Stimulated activated CD4-positive, alpha-beta T cell treated with anti-CD3 and anti-CD28 coated beads, Interleukin-15, amount 100 ng/mL, for 1 hour (primary cell): ENCODE measurements at regions not wholly inside any gene's neighbourhood (a gene's known extent, or its start where the extent isn't known, plus 50 kb on each side); places are given as distances from the start of the nearest gene placed in this dataset.

Experiments
- DNase-seq, 2 donors: peaks; one replicate each; pipeline ENCODE4 v3.0.0-alpha.2; 2020; ENCODE audit warnings: low read depth in 1 of 2, low spot score in 1 of 2

DNA sequence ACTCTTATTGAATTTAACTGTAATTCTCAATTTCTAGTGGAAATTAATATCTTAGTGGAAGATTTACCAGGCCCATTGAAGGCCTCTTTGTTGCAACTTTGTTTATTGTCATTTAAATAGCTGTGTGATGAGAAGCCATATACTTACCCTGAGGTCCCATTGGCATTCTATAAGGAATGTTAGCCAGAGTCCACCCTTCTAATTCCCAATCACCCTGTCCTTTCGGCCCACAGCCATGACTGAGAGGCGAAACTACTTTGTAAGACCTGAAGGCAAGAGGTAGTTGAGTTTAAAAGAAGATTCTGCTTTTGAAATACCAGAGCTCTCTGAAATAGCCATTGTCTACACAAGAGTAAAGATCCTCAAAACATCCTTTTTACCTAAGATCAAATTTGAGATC, 290.5 kb upstream of the RARB start:
- no peak for DNase-seq

DNA sequence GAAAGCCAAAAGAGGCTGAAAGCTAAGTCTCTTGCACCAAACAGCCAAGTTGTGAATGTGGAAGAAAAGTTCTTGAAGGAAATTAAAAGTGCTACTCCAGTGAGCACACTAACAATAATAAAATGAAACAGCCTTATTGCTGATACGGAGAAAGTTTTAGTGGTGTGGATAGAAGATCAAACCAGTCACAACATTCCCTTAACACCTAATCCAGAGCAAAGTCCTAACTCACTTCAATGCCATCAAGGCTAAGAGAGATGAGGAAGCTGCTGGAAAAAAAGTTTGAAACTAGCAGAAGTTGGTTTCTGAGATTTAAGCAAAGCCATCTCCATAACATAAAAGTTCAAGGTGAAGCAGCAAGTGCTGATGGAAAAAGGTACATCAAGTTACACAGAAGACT, 288.8 kb upstream of the RARB start:
- no peak for DNase-seq

DNA sequence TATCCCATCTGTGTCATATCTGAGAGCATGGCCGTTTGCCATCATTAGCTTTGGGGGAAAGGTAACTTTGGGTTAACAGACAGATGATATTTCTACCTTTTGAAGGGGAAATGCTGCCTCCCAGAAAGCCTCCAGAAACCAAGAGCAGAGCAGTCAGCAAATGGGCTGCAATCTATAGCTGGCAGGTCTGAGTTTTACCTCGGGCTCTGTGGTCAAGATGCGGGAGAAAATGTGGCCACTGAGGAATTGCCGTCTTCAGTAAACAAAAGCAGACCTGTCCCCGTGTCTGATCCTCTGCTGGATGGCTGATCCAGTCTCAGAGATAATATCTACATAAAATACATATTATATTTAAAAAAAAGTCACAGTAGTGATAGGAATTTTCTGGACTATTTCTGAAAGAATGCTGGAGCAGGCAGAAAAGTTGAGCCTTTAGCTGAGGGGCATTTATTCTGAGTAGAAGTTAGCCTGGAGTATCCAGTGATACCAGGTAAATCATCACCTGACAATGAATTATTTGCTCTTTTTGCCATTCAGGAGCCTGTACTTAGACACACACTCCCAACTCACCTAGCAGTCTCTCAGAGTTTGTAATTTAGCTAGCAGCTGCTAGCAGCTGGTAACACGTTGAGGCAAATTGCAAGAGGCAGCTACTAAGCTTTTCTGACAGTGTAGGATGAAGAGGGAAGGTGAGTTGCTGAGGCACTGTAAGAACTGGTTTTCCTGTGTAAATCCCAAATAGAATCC, 285.3 kb upstream of the RARB start:
- no peak for DNase-seq

DNA sequence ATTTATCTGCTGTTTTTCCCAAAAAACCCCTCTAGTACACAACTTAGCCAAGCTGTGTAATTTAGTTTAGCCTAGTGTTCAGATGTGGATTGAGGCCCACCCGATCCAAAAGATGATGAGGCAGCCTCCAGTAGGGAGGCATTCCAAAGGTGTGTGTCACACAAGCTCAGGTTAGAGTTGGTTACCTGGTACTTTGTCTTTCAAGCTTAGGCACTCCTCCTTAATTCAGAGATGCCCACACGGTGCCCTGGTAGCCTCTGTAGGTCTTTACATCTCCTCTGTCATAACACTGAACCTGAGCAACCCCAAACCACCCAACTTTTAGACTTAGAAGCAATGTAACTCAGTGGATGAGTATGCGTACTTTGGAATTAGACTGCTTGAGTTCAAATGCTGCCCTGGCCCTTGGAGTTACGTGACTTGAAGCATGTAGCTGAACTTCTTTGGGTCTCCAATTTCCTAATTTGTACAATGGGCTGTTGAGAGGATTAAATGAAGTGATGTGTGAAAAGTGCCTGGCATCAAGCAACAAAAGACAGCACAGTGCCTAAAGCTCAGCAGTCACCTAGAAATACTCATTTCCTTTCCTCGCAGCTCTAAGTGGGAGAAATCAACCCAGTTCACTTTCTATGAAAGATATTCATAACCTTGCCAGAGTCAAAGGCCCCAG, 284.6 kb upstream of the RARB start:
- no peak for DNase-seq

GRCh38 chr3:25144430-25144829, 283.6 kb upstream of the RARB start:
- no peak for DNase-seq

GRCh38 chr3:25145176-25145575, 282.9 kb upstream of the RARB start:
- DNase-seq, result no peak

- no peak for DNase-seq
These were observed 277.9 kb upstream of the RARB start for GRCh38 chr3:25150199-25150598.

- DNase-seq, result no peak
These were observed 276.7 kb upstream of the RARB start for GRCh38 chr3:25151281-25151902.

DNA sequence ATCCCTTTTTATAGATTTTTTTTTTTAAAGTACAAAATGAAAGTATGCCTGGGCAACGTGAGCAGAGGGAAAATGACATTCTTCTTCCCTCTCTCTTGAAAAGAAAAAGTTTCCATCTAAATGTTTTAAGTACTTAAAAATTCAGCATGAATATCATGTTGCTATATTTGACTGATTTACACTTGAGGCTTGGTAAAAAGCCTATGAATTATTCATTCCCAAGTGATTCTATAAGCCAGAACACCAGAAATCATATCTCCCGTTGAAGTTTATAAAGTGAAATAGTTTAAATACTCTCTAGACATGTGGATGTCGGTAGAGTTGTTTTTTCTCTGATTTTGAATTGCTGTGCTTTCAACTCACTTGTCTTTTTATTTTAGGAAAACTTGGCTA, 276.2 kb upstream of the RARB start:
- DNase-seq, result no peak

- DNase-seq, result no peak
These were observed 274.9 kb upstream of the RARB start for GRCh38 chr3:25153136-25153535.

- no peak for DNase-seq
These were observed 274.5 kb upstream of the RARB start for GRCh38 chr3:25153561-25153960.

GRCh38 chr3:25155652-25156471, 272.2 kb upstream of the RARB start:
- DNase-seq, result no peak

DNA sequence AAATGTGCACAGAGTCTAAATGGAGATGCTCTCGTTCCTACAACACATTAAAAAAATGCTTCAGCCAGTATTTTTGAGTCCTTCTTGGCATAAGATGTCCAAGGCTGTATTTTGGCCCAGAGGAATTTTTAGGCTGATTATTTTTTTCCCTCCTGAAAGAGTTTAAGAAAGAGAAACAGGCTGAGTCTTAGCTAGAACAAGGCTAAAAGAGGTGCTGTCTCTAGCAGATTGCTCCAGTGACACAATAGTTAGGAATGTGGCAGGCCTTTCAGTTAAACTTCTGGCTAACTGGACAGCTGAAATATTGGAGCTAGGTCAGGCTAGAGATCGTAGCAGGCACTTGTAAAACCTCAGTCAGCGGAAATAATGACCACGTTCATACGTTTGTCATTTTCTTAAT, 271.4 kb upstream of the RARB start:
- DNase-seq, result no peak

- DNase-seq, result no peak
These were observed 262.8 kb upstream of the RARB start for GRCh38 chr3:25165306-25165705.

DNA sequence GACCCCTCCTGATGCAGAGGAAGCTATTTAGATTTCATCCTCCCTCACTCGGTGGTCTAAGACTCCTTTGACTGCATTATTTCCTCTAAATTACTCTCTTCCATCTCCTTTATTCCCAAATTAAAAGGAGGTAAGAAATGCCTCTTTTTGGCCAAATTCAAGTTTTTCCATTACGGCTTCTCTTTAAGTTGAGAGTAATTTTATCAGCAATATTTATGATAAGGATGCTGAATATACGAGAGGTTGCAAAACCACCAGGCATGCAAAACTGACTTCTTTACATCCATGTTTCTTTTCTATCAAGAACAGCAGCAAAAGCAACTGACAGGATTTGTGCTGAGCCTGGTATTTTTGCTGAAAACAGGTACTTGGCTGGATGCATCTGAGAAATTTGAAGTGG, 262.0 kb upstream of the RARB start:
- no peak for DNase-seq

DNA sequence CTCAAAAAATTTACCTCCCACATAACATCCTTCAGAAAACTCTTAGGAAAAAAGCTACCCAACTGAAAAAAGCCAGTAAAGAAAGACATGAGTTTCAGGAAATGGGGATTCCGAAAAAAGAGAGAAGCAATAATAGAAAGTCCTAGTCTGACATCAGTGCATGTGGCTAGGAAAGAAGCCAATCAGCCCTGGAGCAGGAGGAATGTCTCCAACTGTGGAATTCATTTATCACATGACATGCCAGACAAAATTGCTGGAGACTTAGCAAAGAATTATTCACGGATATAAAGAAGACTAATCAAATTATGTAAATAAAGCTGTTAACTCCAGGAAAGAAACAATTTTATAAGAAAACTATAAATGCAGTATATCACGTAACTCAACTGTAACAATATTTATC, 258.9 kb upstream of the RARB start:
- no peak for DNase-seq

DNA sequence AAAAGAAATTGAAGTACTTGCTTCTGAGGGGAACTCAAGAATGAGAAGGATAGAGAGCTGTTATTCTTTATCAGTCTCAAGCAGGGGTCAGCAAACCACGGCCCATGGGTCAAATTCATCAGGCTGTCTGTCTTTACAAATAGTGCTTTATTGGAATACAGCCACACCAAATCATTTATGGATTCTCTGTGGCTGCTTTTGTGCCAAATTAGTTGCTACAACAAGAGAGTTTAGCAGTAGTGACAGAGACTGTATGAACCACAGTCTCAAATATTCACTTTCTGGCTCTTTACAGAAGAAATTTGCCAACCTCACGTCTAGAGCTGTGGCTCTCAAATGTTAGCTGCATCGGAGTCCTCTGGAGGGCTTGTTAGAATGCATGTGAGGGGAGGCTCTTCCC, 258.0 kb upstream of the RARB start:
- no peak for DNase-seq

DNA sequence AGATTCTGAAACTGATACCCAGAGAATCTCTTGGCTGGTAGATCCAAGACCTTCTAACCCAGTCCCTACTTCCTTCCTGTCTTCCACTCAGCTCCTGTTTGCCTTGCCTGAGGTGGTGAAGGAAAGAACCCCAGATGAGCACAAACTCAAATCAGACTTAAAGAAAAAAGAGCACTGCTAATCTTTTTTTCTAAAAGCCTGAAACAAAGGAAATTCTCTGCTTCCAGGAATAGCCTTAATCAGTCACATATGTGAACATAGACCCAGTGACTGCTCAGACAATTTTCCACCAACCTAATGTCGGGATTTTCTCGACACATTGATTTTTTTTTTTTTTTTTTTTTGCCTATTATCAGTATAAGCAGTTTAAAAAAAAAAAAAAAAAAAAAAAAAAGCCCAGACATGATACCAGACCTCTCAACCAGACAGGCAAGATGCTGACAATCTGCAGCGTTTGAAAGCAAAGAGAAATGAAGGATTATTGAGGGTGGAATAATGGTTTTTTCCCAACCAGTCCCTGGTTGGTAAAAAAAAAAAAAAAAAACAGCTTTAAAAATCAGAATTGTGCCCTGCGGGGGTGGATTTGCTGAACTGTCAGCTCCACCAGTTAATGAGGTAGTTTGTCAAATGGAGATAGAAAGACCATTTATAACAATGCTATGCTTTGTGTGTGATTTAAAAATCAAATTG, 256.8 kb upstream of the RARB start:
- no peak for DNase-seq

DNA sequence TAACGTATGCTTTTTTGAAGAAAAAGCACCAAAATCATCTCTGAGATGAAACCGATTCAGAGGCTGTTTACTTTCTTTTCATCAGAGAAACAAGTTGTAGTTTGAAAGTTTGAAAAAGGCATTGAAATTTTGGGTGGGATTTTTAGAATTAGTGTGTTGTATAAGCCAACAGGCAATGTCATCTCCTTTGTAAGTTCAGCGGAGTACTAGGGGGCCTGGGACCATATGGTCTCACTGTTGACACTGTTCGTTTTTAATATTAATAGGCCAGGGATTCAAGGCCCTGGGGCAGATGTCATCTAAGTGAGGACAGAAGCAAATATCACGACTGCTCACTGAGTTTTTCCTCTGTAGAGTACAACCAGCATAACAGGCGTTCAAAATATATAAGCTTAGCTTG, 256.2 kb upstream of the RARB start:
- no peak for DNase-seq

GRCh38 chr3:25173606-25174005, 254.5 kb upstream of the RARB start:
- no peak for DNase-seq

DNA sequence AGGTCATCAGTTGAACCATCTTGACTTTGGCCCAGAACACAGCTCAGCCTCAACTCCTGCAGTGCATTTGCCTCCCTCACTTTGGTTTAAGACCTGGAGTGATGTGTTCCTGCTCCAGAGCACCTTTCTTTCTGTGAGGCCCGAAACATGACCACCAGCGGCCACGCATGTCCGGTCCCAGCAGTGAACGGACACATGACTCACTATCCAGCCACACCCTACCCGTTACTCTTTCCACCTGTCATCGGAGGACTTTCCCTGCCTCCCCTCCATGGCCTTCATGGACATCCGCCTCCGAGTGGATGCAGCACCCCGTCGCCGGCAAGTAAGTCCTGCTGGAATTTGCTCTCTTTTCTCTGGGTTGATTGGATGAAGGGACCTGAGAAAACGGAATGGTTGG, 253.8 kb upstream of the RARB start:
- no peak for DNase-seq
